SK-N-SH (cell line): ENCODE measurements at regions not wholly inside any gene's neighbourhood (a gene's known extent, or its start where the extent isn't known, plus 50 kb on each side); places are given as distances from the start of the nearest gene placed in this dataset.

ENCODE experiments used
- CTCF ChIA-PET: fragments of 300-600, 350-600 bp; formaldehyde crosslinking; extraction: SDS; loops from one replicate; lab custom pipeline; 2021; lab: Yijun Ruan, JAX
- POLR2A ChIA-PET: fragments of 350-600 bp; sonication (Branson Sonifier 250); formaldehyde crosslinking; extraction: SDS; loops from one replicate; lab custom pipeline; 2020; ENCODE audit warnings: antibody characterized with exemption, inconsistent platforms; lab: Yijun Ruan, JAX
- DNase-seq: peaks from one replicate; pipeline ENCODE4 v3.0.0; 2012
- H2AFZ ChIP-seq: fragments of 200-600 bp; sonication (generic); 2 replicates; pipeline ENCODE4 v1.8.1; 2016; ENCODE audit warnings: antibody characterized with exemption, mild to moderate bottlenecking, low read depth
- H3F3A ChIP-seq: fragments of 200-600 bp; sonication (generic); replicated peaks from 2 replicates; pipeline ENCODE3; 2016; ENCODE audit warnings: antibody characterized with exemption, mild to moderate bottlenecking; ENCODE audit not compliant: insufficient read depth
- H3K27ac ChIP-seq, 2 experiments: fragments of 200-500 bp in 1 of 2; fragments of 200-600 bp in 1 of 2; sonication (Bioruptor generic) in 1 of 2; sonication (generic), shearing (Covaris generic) in 1 of 2; 2 replicates each; pipeline versions ENCODE4 v1.5.1 to v1.6.1; 2014 to 2016; ENCODE audit warnings: low read depth in 2 of 2, inconsistent platforms in 1 of 2, low read length in 1 of 2, mild to moderate bottlenecking in 1 of 2, mixed read lengths in 1 of 2
- H3K27me3 ChIP-seq: fragments of 200-600 bp; sonication (generic), shearing (Covaris generic); 2 replicates; pipeline ENCODE4 v1.6.1; 2016; ENCODE audit warnings: mixed run types; ENCODE audit not compliant: insufficient read depth
- H3K36me3 ChIP-seq, 2 experiments: fragments of 200-500 bp in 1 of 2; fragments of 200-600 bp in 1 of 2; sonication (Bioruptor generic) in 1 of 2; sonication (generic) in 1 of 2; replicated peaks in 1 of 2; 2 replicates each; pipeline versions ENCODE3 to v1.5.1; 2014 to 2016; ENCODE audit warnings: low read length in 1 of 2, mild to moderate bottlenecking in 1 of 2; ENCODE audit not compliant: insufficient read depth in 2 of 2, control insufficient read depth in 1 of 2
- H3K4me1 ChIP-seq, 2 experiments: fragments of 200-500 bp in 1 of 2; fragments of 200-600 bp in 1 of 2; sonication (Bioruptor generic) in 1 of 2; sonication (generic), shearing (Covaris generic) in 1 of 2; 2 replicates each; pipeline versions ENCODE4 v1.5.1 to v1.6.1; 2014 to 2016; ENCODE audit warnings: low read depth in 1 of 2, low read length in 1 of 2, mixed run types in 1 of 2; ENCODE audit not compliant: insufficient read depth in 2 of 2, control insufficient read depth in 1 of 2
- H3K4me2 ChIP-seq: fragments of 200-600 bp; sonication (generic), shearing (Covaris generic); 2 replicates; pipeline ENCODE4 v1.6.1; 2017; ENCODE audit warnings: mixed run types
- H3K4me3 ChIP-seq, 2 experiments: fragments of 200-500 bp in 1 of 2; fragments of 200-600 bp in 1 of 2; sonication (Bioruptor generic) in 1 of 2; sonication (generic), shearing (Covaris generic) in 1 of 2; 2 replicates each; pipeline versions ENCODE4 v1.5.1 to v1.8.1; 2014 to 2016; ENCODE audit warnings: low read depth in 2 of 2, inconsistent platforms in 1 of 2, low read length in 1 of 2, mild to moderate bottlenecking in 1 of 2, mixed read lengths in 1 of 2, moderate library complexity in 1 of 2
- H3K79me2 ChIP-seq: fragments of 200-600 bp; sonication (generic); 2 replicates; pipeline ENCODE4 v1.8.1; 2017; ENCODE audit warnings: mild to moderate bottlenecking; ENCODE audit not compliant: insufficient read depth
- H3K9ac ChIP-seq: fragments of 200-600 bp; sonication (generic); 2 replicates; pipeline ENCODE4 v1.6.1; 2017; ENCODE audit warnings: mixed run types
- H3K9me2 ChIP-seq: fragments of 200-600 bp; sonication (generic); 2 replicates; pipeline ENCODE4 v1.6.1; 2017; ENCODE audit warnings: mixed run types
- H3K9me3 ChIP-seq: fragments of 200-600 bp; sonication (generic); 2 replicates; pipeline ENCODE4 v1.6.1; 2017; ENCODE audit warnings: mixed run types, mild to moderate bottlenecking, moderate library complexity
- H4K20me1 ChIP-seq: fragments of 200-600 bp; sonication (generic); 2 replicates; pipeline ENCODE4 v1.6.1; 2017; ENCODE audit warnings: mild to moderate bottlenecking, mixed run types; ENCODE audit not compliant: insufficient read depth
- CHD2 ChIP-seq: fragments of 150-350 bp; IDR thresholded peaks from 2 replicates; pipeline ENCODE4 v1.6.1; 2018; ENCODE audit warnings: low read length; ENCODE audit not compliant: partially characterized antibody
- ELF1 ChIP-seq: IDR thresholded peaks from 2 replicates; pipeline ENCODE4 v1.4.0; 2012
- EZH2phosphoT487 ChIP-seq: fragments of 200-600 bp; sonication (generic); IDR thresholded peaks from 2 replicates; pipeline ENCODE4 v1.6.1; 2017; ENCODE audit warnings: low read depth, mixed run types, mild to moderate bottlenecking, antibody characterized with exemption, moderate library complexity, borderline replicate concordance
- FOXJ3 ChIP-seq: sonication (generic); formaldehyde crosslinking; IDR thresholded peaks from 2 replicates; pipeline ENCODE4 v1.5.1; 2020; ENCODE audit warnings: mild to moderate bottlenecking, missing genetic modification reagents
- GATA2 ChIP-seq: sonication (generic); formaldehyde crosslinking; IDR thresholded peaks from 2 replicates; pipeline ENCODE4 v1.5.0; 2020; ENCODE audit warnings: mild to moderate bottlenecking, missing genetic modification reagents
- IRF3 ChIP-seq: fragments of 150-350 bp; IDR thresholded peaks from 2 replicates; pipeline ENCODE4 v1.6.1; 2016; ENCODE audit warnings: mild to moderate bottlenecking, low read depth, low read length
- JUND ChIP-seq: IDR thresholded peaks from 2 replicates; pipeline ENCODE4 v1.4.0; 2012
- NFIC ChIP-seq: IDR thresholded peaks from 2 replicates; pipeline ENCODE4 v1.4.0; 2012; ENCODE audit warnings: borderline replicate concordance
- POLR2AphosphoS5 ChIP-seq: IDR thresholded peaks from 2 replicates; pipeline ENCODE4 v1.6.1; 2012; ENCODE audit warnings: low read depth, low read length
- RCOR1 ChIP-seq: fragments of 150-350 bp; IDR thresholded peaks from 2 replicates; pipeline ENCODE4 v1.6.1; 2017; ENCODE audit warnings: antibody characterized with exemption, low read length
- TEAD4 ChIP-seq: IDR thresholded peaks from 2 replicates; pipeline ENCODE4 v1.4.0; 2012; ENCODE audit warnings: mild to moderate bottlenecking, borderline replicate concordance; ENCODE audit not compliant: insufficient read depth
- USF1 ChIP-seq: IDR thresholded peaks from 2 replicates; pipeline ENCODE4 v1.4.0; 2012; ENCODE audit warnings: low read depth, borderline replicate concordance
- YY1 ChIP-seq: IDR thresholded peaks from 2 replicates; pipeline ENCODE4 v1.4.0; 2012; ENCODE audit warnings: low read depth, mild to moderate bottlenecking
- ZBTB33 ChIP-seq: IDR thresholded peaks from 2 replicates; pipeline ENCODE4 v1.4.0; 2012; ENCODE audit warnings: low read depth, borderline replicate concordance
- WGBS: methylation state at CpG from one replicate; pipeline ENCODE4 v1.1.6; 2017; ENCODE audit warnings: low lambda C conversion rate; 5-methylcytosine and 5-hydroxymethylcytosine counted together

- 35% methylated on average over 2 of the region's 2 CpGs for WGBS
- H3K4me2 ChIP-seq = no peak overlapping the region
- H4K20me1 ChIP-seq = no peaks in the 10 kb centered on the region
- no peak for DNase-seq
- H3F3A ChIP-seq = no peaks in the 10 kb centered on the region
- TF ChIP-seq IRF3 (no peak), FOXJ3 (CRISPR knock-in tag) (no peak), JUND (no peak), TEAD4 (no peak)
- TF ChIP-seq, all 33 proteins: peak for 0
- Histone ChIP-seq H3K36me3 (no peaks in the 10 kb centered on the region), H3K27ac (no peak overlapping the region), H3K9ac (no peak overlapping the region), H3K4me3 (no peak overlapping the region), H2AFZ (no peak overlapping the region), H3K27me3 (no peaks in the 10 kb centered on the region), H3K9me2 (no peaks in the 10 kb centered on the region), H3K79me2 (no peaks in the 10 kb centered on the region), H3K4me1 (no peaks in the 10 kb centered on the region), H3K9me3 (no peaks in the 10 kb centered on the region)
- ChIA-PET POLR2A (no interaction called here), CTCF (no interaction called here)
Observed at GRCh38 chr4:95898226-95898625, 58.3 kb downstream of the PDHA2 start.

GRCh38 chr4:95909211-95909610, 69.3 kb downstream of the PDHA2 start:
- 45% methylated on average over 1 of the region's 1 CpG for WGBS
- no peaks in the 10 kb centered on the region for H3K36me3 ChIP-seq
- TF ChIP-seq USF1 (no peak), ZBTB33 (no peak), NFIC (no peak), CHD2 (no peak), YY1 (no peak), POLR2AphosphoS5 (no peak), EZH2phosphoT487 (no peak), RCOR1 (no peak), ELF1 (no peak), GATA2 (no peak), JUND (no peak)
- TF ChIP-seq, all 33 proteins: peak for 0
- Histone ChIP-seq H3K27ac (no peak overlapping the region), H3K4me2 (no peak overlapping the region), H2AFZ (no peak overlapping the region), H3K9ac (no peak overlapping the region), H3K4me3 (no peak overlapping the region), H3K27me3 (no peaks in the 10 kb centered on the region), H3K4me1 (no peaks in the 10 kb centered on the region), H4K20me1 (no peaks in the 10 kb centered on the region), H3K9me2 (no peaks in the 10 kb centered on the region), H3K79me2 (no peaks in the 10 kb centered on the region), H3K9me3 (no peaks in the 10 kb centered on the region), H3F3A (no peaks in the 10 kb centered on the region)
- ChIA-PET CTCF (interaction anchor here (0.8 kb wide), 1 partner anchor 24 kb away, joined by 3 read pairs; no protein-coding TSS in a partner anchor), POLR2A (no interaction called here)
- no peak for DNase-seq
